GM12874 (cell line): ENCODE measurements at regions not wholly inside any gene's neighbourhood (a gene's known extent, or its start where the extent isn't known, plus 50 kb on each side); places are given as distances from the start of the nearest gene placed in this dataset.

ENCODE experiments used
- CTCF ChIP-seq: IDR thresholded peaks from 2 replicates; pipeline ENCODE4 v1.5.1; 2011; ENCODE audit warnings: low read depth, mild to moderate bottlenecking, control low read depth, low read length, moderate library complexity; ENCODE audit not compliant: insufficient read depth

- TF ChIP-seq CTCF, result no peak
Measured at GRCh38 chr11:42827845-42828244, 484.0 kb upstream of the API5 start.

- TF ChIP-seq CTCF, result no peak
Measured at GRCh38 chr11:42837994-42838393, 473.8 kb upstream of the API5 start.

GRCh38 chr11:42840176-42840829, 471.5 kb upstream of the API5 start:
- TF ChIP-seq CTCF, result no peak

- TF ChIP-seq CTCF, result no peak
Measured at GRCh38 chr11:42840860-42841259, 470.9 kb upstream of the API5 start.

- TF ChIP-seq CTCF, result no peak
Measured at GRCh38 chr11:42841556-42841955, 470.2 kb upstream of the API5 start.

DNA sequence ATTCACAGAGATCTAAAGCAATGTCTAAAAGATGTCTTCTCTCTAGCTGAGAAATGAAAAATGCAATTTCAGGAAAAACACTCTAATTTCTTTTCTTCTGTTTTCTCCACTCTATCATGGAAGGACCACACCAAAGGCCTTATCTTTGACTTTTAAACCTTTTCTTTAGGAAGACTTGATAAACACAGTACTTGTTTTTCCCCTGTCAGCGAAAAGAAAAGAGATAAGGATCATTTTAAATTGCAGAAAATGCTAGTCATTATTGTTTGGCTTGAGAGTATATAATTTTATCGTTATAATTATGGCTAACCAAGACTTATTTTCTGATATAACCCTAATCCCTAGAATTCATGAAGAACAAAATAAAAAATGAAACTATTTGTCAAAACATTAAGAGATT, 462.4 kb upstream of the API5 start:
- TF ChIP-seq CTCF, result no peak

DNA sequence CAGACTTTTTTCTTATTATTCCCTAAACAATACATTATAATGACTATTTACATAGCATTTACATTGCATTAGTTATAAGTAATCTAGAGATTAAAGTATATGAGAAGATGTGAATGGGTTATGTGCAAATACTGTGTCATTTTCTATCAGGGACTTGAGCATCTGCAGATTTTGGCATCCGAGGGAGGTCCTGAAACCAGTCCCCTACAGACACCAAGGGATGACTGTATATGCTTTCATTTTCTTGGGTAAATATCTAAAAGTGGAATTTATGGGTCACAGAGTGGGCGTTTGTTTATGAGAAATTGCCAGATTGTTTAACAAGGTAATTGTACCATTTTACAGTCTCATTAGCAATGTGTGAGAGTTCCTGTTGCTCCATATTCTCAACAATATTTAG, 454.5 kb upstream of the API5 start:
- no peak for TF ChIP-seq CTCF
